ENCODE measurements at regions not wholly inside any gene's neighbourhood (a gene's known extent, or its start where the extent isn't known, plus 50 kb on each side); places are given as distances from the start of the nearest gene placed in this dataset.

DNA sequence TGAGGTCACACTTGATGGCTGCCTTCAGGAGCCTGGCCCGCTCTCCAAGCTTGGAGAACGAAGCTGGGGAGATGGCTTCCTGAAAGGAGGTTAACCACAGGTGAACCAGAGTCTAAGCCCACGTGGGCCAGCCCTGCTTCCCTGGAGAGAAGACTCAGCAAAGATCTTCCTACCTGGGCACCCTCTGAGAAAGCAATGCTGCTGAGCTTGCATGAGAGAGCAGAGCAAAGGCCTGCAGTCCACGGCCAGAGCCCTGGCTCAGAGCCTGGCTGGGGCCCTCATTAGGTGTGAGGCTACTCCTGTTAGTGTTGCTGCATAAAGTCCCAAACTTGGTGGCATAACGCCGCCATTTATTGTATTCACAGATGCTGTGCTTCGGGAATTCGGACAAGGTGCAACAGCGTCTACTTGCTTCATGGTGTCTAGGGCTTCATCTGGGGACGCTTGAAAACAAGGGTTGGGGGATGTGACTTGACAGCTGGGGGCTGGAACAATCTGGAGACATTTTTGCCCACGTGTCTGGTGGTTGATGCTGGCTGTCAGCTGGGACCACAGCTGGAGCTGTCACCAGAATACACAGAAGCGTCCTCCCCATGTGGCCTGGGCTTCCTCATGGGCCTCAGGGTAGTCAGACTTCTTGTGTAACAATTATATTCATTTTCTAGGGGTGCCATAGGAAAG is 87.9 kb upstream of the MEF2A start:
- Mint-ChIP-seq H3K9me3 (peaks cover 11% of the 10 kb centered on the region), H3K36me3 (no peaks in the 10 kb centered on the region), H3K27ac (no peak overlapping the region), H3K4me3 (no peak overlapping the region), H3K4me1 (peaks cover 27% of the 10 kb centered on the region), H3K27me3 (ENCODE audit: low read depth) (peaks cover 3% of the 10 kb centered on the region)
- ChIA-PET POLR2A (interaction anchor here (0.6 kb wide), 1 partner anchor 947 kb away, joined by 3 read pairs; no protein-coding TSS in a partner anchor), CTCF (interaction anchor here (1.6 kb wide), 1 partner anchor 226 kb away, joined by 5 read pairs; no protein-coding TSS in a partner anchor)
- TF ChIP-seq ZNF263 (CRISPR knock-in tag; IDR thresholded peaks at IDR 0.05; ENCODE audit: low read depth) = no peak
- no peak for TF ChIP-seq NR2C2 (CRISPR knock-in tag; IDR thresholded peaks at IDR 0.05)
- no peak for TF ChIP-seq ZNF317 (CRISPR knock-in tag; IDR thresholded peaks at IDR 0.05; ENCODE audit: borderline replicate concordance, low read depth)
- TF ChIP-seq, protein P1, sequence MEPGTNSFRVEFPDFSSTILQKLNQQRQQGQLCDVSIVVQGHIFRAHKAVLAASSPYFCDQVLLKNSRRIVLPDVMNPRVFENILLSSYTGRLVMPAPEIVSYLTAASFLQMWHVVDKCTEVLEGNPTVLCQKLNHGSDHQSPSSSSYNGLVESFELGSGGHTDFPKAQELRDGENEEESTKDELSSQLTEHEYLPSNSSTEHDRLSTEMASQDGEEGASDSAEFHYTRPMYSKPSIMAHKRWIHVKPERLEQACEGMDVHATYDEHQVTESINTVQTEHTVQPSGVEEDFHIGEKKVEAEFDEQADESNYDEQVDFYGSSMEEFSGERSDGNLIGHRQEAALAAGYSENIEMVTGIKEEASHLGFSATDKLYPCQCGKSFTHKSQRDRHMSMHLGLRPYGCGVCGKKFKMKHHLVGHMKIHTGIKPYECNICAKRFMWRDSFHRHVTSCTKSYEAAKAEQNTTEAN (CRISPR knock-in tag; IDR thresholded peaks at IDR 0.05) = no peak
- TF ChIP-seq, protein P2, sequence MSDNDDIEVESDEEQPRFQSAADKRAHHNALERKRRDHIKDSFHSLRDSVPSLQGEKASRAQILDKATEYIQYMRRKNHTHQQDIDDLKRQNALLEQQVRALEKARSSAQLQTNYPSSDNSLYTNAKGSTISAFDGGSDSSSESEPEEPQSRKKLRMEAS (CRISPR knock-in tag; IDR thresholded peaks at IDR 0.05) = no peak
- TF ChIP-seq MXD4 (CRISPR knock-in tag; IDR thresholded peaks at IDR 0.05; ENCODE audit: borderline replicate concordance) = no peak
- TF ChIP-seq SMAD4 (CRISPR knock-in tag; IDR thresholded peaks at IDR 0.05) = no peak
- TF ChIP-seq OVOL2 (CRISPR knock-in tag; IDR thresholded peaks at IDR 0.05; ENCODE audit: borderline replicate concordance) = no peak
- no peak for TF ChIP-seq RELA (CRISPR knock-in tag; IDR thresholded peaks at IDR 0.05; ENCODE audit: borderline replicate concordance)
- TF ChIP-seq SOX15 (CRISPR knock-in tag; IDR thresholded peaks at IDR 0.05) = no peak
- TF ChIP-seq, protein P3, sequence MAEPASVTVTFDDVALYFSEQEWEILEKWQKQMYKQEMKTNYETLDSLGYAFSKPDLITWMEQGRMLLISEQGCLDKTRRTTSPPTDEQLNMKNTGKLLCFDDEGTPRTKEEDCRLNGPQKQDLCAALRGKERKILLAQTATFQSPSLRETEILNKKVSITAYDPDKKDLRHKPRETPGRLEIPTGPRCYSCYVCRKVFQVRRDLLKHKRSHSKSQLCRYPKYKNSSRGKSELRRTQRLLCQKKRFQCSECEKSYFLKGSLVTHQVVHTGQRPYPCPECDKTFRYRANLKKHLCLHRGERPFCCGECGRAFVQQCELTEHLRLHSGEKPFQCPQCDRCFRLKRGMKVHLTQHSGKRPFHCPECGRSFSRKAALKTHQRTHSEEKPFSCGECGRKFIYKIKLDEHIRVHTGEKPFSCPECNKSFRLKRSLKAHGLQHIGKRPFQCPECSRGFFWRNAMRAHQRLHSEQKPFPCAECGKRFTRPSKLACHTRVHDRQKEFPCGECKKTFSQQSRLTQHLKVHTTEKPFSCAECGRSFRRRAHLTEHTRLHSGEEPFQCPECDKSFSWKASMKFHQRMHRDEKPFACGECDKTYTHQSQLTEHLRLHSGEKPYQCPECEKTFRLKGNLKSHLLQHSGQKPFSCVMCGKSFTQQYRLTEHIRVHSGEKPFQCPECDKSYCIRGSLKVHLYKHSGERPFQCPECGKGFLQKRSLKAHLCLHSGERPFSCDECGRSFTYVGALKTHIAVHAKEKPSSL (CRISPR knock-in tag; conservative IDR thresholded peaks at IDR 0.05) = no peak
- DNase-seq (ENCODE audit: low spot score) = no peak
- ATAC-seq = no peak

DNA sequence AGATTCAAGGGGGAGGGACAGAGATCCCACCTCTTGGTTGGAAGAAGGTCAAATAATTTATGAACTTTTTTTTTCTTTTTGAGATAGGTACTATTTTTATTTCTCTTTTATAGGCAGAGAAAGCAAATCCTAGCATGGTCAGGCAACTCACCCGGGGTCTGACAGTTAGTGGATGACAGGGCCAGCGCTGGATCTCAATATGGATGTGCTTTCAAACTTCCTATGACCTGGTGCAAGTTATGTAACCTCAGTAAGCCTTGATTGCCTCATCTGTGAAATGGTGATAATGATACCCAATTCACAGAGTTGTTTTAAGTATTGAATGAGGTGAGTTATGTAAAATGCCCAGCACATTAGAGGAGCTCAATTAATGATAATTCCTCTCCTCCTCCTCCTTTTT is 86.8 kb upstream of the MEF2A start:
- no peak overlapping the region for H3K4me3 Mint-ChIP-seq
- peaks cover 20% of the 10 kb centered on the region for H3K4me1 Mint-ChIP-seq
- H3K27me3 Mint-ChIP-seq (ENCODE audit: low read depth) = peaks cover 3% of the 10 kb centered on the region
- POLR2A ChIA-PET = no interaction called here
- H3K9me3 Mint-ChIP-seq = peaks cover 12% of the 10 kb centered on the region
- TF ChIP-seq ESRRA (CRISPR knock-in tag; IDR thresholded peaks at IDR 0.05; ENCODE audit: borderline replicate concordance) (no peak), JAZF1 (CRISPR knock-in tag; IDR thresholded peaks at IDR 0.05) (no peak), FOXK1 (CRISPR knock-in tag; IDR thresholded peaks at IDR 0.05) (no peak), NR2C2 (CRISPR knock-in tag; IDR thresholded peaks at IDR 0.05) (no peak)
- TF ChIP-seq, protein P4, sequence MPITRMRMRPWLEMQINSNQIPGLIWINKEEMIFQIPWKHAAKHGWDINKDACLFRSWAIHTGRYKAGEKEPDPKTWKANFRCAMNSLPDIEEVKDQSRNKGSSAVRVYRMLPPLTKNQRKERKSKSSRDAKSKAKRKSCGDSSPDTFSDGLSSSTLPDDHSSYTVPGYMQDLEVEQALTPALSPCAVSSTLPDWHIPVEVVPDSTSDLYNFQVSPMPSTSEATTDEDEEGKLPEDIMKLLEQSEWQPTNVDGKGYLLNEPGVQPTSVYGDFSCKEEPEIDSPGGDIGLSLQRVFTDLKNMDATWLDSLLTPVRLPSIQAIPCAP (CRISPR knock-in tag; IDR thresholded peaks at IDR 0.05) = no peak
- no peak for ATAC-seq
- H3K36me3 Mint-ChIP-seq = no peaks in the 10 kb centered on the region
- CTCF ChIA-PET = no interaction called here
- no peak for DNase-seq (ENCODE audit: low spot score)
- H3K27ac Mint-ChIP-seq = no peak overlapping the region

DNA sequence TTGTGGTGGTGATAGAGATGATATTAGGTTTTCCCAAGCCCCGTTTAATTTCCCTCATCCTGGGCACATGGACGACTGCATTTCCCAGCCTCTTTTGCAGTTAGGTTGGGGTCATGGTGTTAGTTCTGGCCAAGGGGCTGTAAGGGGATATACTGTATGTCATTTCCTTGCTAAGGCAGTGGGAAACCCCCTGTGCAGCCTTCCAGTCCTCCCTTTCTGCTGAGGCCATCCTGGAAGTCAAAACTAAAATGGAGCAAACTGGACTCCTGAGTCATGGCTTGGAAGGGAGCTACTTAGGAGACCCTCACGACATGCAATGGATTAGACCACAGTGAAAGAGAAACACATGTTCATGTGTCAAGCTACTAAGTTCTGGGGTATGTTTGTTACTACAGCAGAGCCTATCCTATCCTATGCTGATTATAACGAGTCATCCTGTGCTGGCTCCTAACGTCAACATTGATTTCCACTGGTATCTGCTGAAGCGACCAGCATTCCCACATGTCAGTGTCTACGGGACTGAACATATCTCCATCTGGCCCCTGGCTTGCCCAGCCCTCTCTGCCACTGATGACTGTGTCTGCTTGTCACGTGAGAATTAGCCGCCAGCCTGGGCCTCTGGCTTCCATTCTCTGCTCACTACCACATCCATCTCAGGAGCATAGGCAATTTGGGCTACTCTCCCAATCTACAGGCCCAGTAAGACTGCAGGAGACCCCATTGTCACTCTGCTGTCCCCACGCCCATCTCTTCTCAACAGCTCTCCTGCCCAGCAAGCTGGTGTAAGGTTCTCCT is 85.6 kb upstream of the MEF2A start:
- no peak for ATAC-seq
- Mint-ChIP-seq H3K27ac (no peak overlapping the region), H3K4me3 (no peak overlapping the region), H3K27me3 (ENCODE audit: low read depth) (peaks cover 3% of the 10 kb centered on the region), H3K9me3 (peaks cover 12% of the 10 kb centered on the region), H3K4me1 (peaks cover 20% of the 10 kb centered on the region), H3K36me3 (no peaks in the 10 kb centered on the region)
- ChIA-PET CTCF (no interaction called here), POLR2A (no interaction called here)
- TF ChIP-seq, protein P5, sequence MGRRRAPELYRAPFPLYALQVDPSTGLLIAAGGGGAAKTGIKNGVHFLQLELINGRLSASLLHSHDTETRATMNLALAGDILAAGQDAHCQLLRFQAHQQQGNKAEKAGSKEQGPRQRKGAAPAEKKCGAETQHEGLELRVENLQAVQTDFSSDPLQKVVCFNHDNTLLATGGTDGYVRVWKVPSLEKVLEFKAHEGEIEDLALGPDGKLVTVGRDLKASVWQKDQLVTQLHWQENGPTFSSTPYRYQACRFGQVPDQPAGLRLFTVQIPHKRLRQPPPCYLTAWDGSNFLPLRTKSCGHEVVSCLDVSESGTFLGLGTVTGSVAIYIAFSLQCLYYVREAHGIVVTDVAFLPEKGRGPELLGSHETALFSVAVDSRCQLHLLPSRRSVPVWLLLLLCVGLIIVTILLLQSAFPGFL (CRISPR knock-in tag; IDR thresholded peaks at IDR 0.05; ENCODE audit: borderline replicate concordance) = no peak
- TF ChIP-seq ZNF317 (CRISPR knock-in tag; IDR thresholded peaks at IDR 0.05; ENCODE audit: borderline replicate concordance, low read depth) = no peak
- TF ChIP-seq, protein P6, sequence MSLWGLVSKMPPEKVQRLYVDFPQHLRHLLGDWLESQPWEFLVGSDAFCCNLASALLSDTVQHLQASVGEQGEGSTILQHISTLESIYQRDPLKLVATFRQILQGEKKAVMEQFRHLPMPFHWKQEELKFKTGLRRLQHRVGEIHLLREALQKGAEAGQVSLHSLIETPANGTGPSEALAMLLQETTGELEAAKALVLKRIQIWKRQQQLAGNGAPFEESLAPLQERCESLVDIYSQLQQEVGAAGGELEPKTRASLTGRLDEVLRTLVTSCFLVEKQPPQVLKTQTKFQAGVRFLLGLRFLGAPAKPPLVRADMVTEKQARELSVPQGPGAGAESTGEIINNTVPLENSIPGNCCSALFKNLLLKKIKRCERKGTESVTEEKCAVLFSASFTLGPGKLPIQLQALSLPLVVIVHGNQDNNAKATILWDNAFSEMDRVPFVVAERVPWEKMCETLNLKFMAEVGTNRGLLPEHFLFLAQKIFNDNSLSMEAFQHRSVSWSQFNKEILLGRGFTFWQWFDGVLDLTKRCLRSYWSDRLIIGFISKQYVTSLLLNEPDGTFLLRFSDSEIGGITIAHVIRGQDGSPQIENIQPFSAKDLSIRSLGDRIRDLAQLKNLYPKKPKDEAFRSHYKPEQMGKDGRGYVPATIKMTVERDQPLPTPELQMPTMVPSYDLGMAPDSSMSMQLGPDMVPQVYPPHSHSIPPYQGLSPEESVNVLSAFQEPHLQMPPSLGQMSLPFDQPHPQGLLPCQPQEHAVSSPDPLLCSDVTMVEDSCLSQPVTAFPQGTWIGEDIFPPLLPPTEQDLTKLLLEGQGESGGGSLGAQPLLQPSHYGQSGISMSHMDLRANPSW (CRISPR knock-in tag; conservative IDR thresholded peaks at IDR 0.05; ENCODE audit: low read depth) = no peak
- DNase-seq (ENCODE audit: low spot score) = no peak

Measured in WTC11 (cell line).